Testis (tissue), 2 donors: ENCODE measurements at regions not wholly inside any gene's neighbourhood (a gene's known extent, or its start where the extent isn't known, plus 50 kb on each side); places are given as distances from the start of the nearest gene placed in this dataset.

ENCODE experiments used
- DNase-seq: peaks from one replicate; pipeline ENCODE4 v3.0.0-alpha.2; 2019
- H3K27ac ChIP-seq, 2 donors: fragments of 200-600 bp; sonication (generic); one replicate each; pipeline ENCODE4 v1.5.1; 2019
- H3K27me3 ChIP-seq: fragments of 200-600 bp; sonication (generic); one replicate; pipeline ENCODE4 v1.5.1; 2019
- H3K36me3 ChIP-seq: fragments of 200-600 bp; sonication (generic); one replicate; pipeline ENCODE4 v1.5.1; 2017; ENCODE audit warnings: low read depth; ENCODE audit errors: missing control alignments
- H3K4me1 ChIP-seq: fragments of 200-600 bp; sonication (generic); one replicate; pipeline ENCODE4 v1.5.1; 2019
- H3K4me3 ChIP-seq, 2 donors: fragments of 200-600 bp; sonication (generic); one replicate each; pipeline ENCODE4 v1.5.1; 2017 to 2019
- H3K9me3 ChIP-seq: fragments of 200-600 bp; sonication (generic); one replicate; pipeline ENCODE4 v1.5.1; 2017
- CTCF ChIP-seq, 3 experiments: fragments of 450-650 bp in 2 of 3; fragments of 200-600 bp in 1 of 3; sonication (generic) in 1 of 3; IDR thresholded peaks; one replicate each; pipeline ENCODE4 v1.5.1; 2016 to 2019; ENCODE audit warnings: antibody characterized with exemption in 3 of 3, mild to moderate bottlenecking in 2 of 3, moderate library complexity in 1 of 3
- POLR2A ChIP-seq: fragments of 450-650 bp; IDR thresholded peaks from one replicate; pipeline ENCODE4 v1.6.1; 2017; ENCODE audit warnings: antibody characterized with exemption, mild to moderate bottlenecking, moderate library complexity
- WGBS, 2 donors: methylation state at CpG; one replicate each; pipeline ENCODE4 v1.1.5; 2018; 5-methylcytosine and 5-hydroxymethylcytosine counted together
- intact Hi-C: fragments of 100-400 bp; cut with DNase I; formaldehyde crosslinking; loops from one replicate; pipeline ENCODE4 v1.15.1; 2023; ENCODE audit warnings: low total_unique reads

GRCh38 chr18:66958309-66958708, 354.4 kb upstream of the CDH19 start:
- no peak for DNase-seq
- no peaks in the 10 kb centered on the region for H3K9me3 ChIP-seq
- no peaks in the 10 kb centered on the region for H3K36me3 ChIP-seq
- no peaks in the 10 kb centered on the region for H3K4me1 ChIP-seq
- H3K27me3 ChIP-seq = no peaks in the 10 kb centered on the region
- 84 to 87% methylated on average over 2 of the region's 2 CpGs for WGBS, 2 donors
- intact Hi-C loops = no loop called here
- H3K27ac ChIP-seq = no peak overlapping the region
- no peak overlapping the region for H3K4me3 ChIP-seq
- TF ChIP-seq CTCF (IDR thresholded peaks at IDR 0.05) (no peak), POLR2A (no peak)

- Histone ChIP-seq H3K27ac (no peak overlapping the region), H3K27me3 (no peaks in the 10 kb centered on the region), H3K4me3 (no peak overlapping the region), H3K9me3 (no peaks in the 10 kb centered on the region), H3K4me1 (no peaks in the 10 kb centered on the region), H3K36me3 (no peaks in the 10 kb centered on the region)
- WGBS, 2 donors = 95 to 97% methylated on average over 1 of the region's 1 CpG
- no peak for TF ChIP-seq CTCF (IDR thresholded peaks at IDR 0.05)
- no peak for TF ChIP-seq POLR2A
- intact Hi-C loops = no loop called here
- DNase-seq = no peak
Observed at GRCh38 chr18:66951750-66952149, 347.9 kb upstream of the CDH19 start.

- TF ChIP-seq CTCF (IDR thresholded peaks at IDR 0.05) = no peak
- intact Hi-C loops = no loop called here
- no peak overlapping the region for H3K4me3 ChIP-seq
Observed at GRCh38 chr18:66949419-66949818, 345.5 kb upstream of the CDH19 start.

GRCh38 chr18:66937546-66937945, 333.7 kb upstream of the CDH19 start:
- Histone ChIP-seq H3K27ac (no peak overlapping the region), H3K27me3 (no peaks in the 10 kb centered on the region), H3K9me3 (no peaks in the 10 kb centered on the region), H3K4me1 (no peaks in the 10 kb centered on the region), H3K36me3 (no peaks in the 10 kb centered on the region), H3K4me3 (no peak overlapping the region)
- no peak for DNase-seq
- intact Hi-C loops = no loop called here
- TF ChIP-seq POLR2A = no peak
- TF ChIP-seq CTCF (IDR thresholded peaks at IDR 0.05) = no peak
- 95% methylated on average over 2 of the region's 2 CpGs for WGBS, 2 donors

More at GRCh38 chr18:66949419-66949818, 345.5 kb upstream of the CDH19 start:
- WGBS, 2 donors = 87% methylated on average over 14 of the region's 14 CpGs
- Histone ChIP-seq H3K9me3 (no peaks in the 10 kb centered on the region), H3K4me1 (no peaks in the 10 kb centered on the region), H3K27ac (no peak overlapping the region), H3K36me3 (no peaks in the 10 kb centered on the region), H3K27me3 (no peaks in the 10 kb centered on the region)
- no peak for DNase-seq

- WGBS, 2 donors = 59 to 72% methylated on average over 11 of the region's 11 CpGs
- no peaks in the 10 kb centered on the region for H3K9me3 ChIP-seq
- TF ChIP-seq POLR2A (no peak), CTCF (IDR thresholded peaks at IDR 0.05) (no peak)
- H3K27me3 ChIP-seq = no peaks in the 10 kb centered on the region
- H3K36me3 ChIP-seq = no peaks in the 10 kb centered on the region
- no peaks in the 10 kb centered on the region for H3K4me1 ChIP-seq
- H3K27ac ChIP-seq = no peak overlapping the region
- intact Hi-C loops = no loop called here
- H3K4me3 ChIP-seq = no peak overlapping the region
- DNase-seq = no peak
Observed at GRCh38 chr18:66931010-66931409, 327.1 kb upstream of the CDH19 start.
